ENCODE measurements at regions not wholly inside any gene's neighbourhood (a gene's known extent, or its start where the extent isn't known, plus 50 kb on each side); places are given as distances from the start of the nearest gene placed in this dataset.

DNA sequence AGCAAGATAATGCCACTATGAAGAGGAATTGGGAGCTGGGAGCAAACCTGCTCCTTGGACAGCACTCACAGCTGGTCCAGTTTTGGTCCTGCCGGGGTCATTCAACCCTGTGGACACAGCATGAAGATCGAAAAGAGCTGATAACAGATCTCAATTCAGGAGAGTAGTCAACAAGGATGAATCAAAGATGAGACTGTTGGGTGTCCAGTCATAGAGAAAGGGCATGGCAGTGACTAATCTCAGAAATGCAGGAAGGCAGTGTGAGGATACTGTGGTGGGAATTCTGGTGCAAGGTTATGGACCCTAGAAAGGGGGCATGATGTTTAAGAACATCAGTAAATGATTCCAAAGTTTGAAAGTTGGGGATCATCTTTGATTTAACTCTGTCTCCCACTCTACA is 261.4 kb upstream of the ZP4 start:
- ATAC-seq (no peak), DNase-seq (ENCODE audit: low spot score) (no peak), FAIRE-seq (no peak)
- 0% methylated on average over 2 of the region's 2 CpGs for WGBS (ENCODE audit: low lambda C conversion rate)
- no peak overlapping the region for H2AFZ ChIP-seq (ENCODE audit: low read length)
- H3K79me2 ChIP-seq (ENCODE audit: insufficient read depth, low read length), result no peaks in the 10 kb centered on the region
- no peak overlapping the region for H3K9ac ChIP-seq (ENCODE audit: insufficient read depth, low read depth, low read length)
- no peak overlapping the region for H3K4me3 ChIP-seq (replicated peaks in 1 of 3; ENCODE audit: insufficient read depth in 1 of 3, low read depth in 2 of 3, low read length in 3 of 3)
- no peak overlapping the region for H3K4me2 ChIP-seq (ENCODE audit: low read depth, low read length)
- no TSS peak for BruUV-seq (replicated peaks)
- intact Hi-C loops (cut with micrococcal nuclease; ENCODE audit: unreplicated experiment), result no loop called here
- no peaks in the 10 kb centered on the region for H3K27me3 ChIP-seq (ENCODE audit: control insufficient read depth in 1 of 2, insufficient read depth in 2 of 2, low read length in 2 of 2)
- no peaks in the 10 kb centered on the region for H3K36me3 ChIP-seq (replicated peaks in 1 of 2; ENCODE audit: control insufficient read depth in 1 of 2, insufficient read depth in 2 of 2, low read length in 2 of 2)
- peaks cover 83% of the 10 kb centered on the region for H3K9me3 ChIP-seq (ENCODE audit: low read length)
- H3K4me1 ChIP-seq (ENCODE audit: insufficient read depth, low read length), result no peaks in the 10 kb centered on the region
- ChIA-PET POLR2A (no interaction called here), CTCF (ENCODE audit: low intra/inter-chr PET ratio, low total read pairs) (no interaction called here)
- no peak overlapping the region for H3K27ac ChIP-seq (ENCODE audit: extremely low read length, insufficient read depth, low read length)
- H4K20me1 ChIP-seq (ENCODE audit: insufficient read depth, low read length), result no peaks in the 10 kb centered on the region
- in situ Hi-C loops (cut with HindIII; ENCODE audit: extremely low pct_ligation_motif_present, low pct_unique_long_range_greater_than_20kb), result no loop called here
- TF ChIP-seq, protein P1, sequence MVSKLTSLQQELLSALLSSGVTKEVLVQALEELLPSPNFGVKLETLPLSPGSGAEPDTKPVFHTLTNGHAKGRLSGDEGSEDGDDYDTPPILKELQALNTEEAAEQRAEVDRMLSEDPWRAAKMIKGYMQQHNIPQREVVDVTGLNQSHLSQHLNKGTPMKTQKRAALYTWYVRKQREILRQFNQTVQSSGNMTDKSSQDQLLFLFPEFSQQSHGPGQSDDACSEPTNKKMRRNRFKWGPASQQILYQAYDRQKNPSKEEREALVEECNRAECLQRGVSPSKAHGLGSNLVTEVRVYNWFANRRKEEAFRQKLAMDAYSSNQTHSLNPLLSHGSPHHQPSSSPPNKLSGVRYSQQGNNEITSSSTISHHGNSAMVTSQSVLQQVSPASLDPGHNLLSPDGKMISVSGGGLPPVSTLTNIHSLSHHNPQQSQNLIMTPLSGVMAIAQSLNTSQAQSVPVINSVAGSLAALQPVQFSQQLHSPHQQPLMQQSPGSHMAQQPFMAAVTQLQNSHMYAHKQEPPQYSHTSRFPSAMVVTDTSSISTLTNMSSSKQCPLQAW (CRISPR knock-in tag; IDR thresholded peaks at IDR 0.05), result no peak
- TF ChIP-seq HNRNPLL (IDR thresholded peaks at IDR 0.05; ENCODE audit: low read depth, low read length, poor library complexity, severe bottlenecking), result no peak

DNA sequence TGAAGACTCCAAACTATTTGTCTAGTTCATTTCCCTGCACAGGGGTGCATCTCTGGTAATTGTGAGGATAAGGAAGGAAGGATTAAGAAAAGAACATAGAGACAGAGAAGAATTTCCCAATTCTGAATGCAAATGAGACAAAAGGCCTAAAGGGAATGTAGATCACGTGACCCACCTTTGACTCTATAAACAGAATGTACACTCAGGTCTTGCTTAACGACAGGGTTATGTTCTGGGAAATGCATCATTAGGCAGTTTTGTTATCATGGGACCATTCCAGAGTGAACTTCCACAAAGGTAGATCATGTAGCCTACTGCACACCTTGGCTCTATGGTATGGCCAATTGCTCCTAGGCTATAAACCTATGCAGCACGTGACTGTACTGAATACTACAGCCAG is 252.3 kb upstream of the ZP4 start:
- Histone ChIP-seq H2AFZ (ENCODE audit: low read length) (no peak overlapping the region), H4K20me1 (ENCODE audit: insufficient read depth, low read length) (no peaks in the 10 kb centered on the region), H3K9me3 (ENCODE audit: low read length) (peaks cover 94% of the 10 kb centered on the region), H3K4me1 (ENCODE audit: insufficient read depth, low read length) (no peaks in the 10 kb centered on the region), H3K4me2 (ENCODE audit: low read depth, low read length) (no peak overlapping the region), H3K27ac (ENCODE audit: extremely low read length, insufficient read depth, low read length) (no peak overlapping the region), H3K27me3 (ENCODE audit: control insufficient read depth in 1 of 2, insufficient read depth in 2 of 2, low read length in 2 of 2) (no peaks in the 10 kb centered on the region), H3K36me3 (replicated peaks in 1 of 2; ENCODE audit: control insufficient read depth in 1 of 2, insufficient read depth in 2 of 2, low read length in 2 of 2) (no peaks in the 10 kb centered on the region), H3K9ac (ENCODE audit: insufficient read depth, low read depth, low read length) (no peak overlapping the region), H3K79me2 (ENCODE audit: insufficient read depth, low read length) (no peaks in the 10 kb centered on the region), H3K4me3 (replicated peaks in 1 of 3; ENCODE audit: insufficient read depth in 1 of 3, low read depth in 2 of 3, low read length in 3 of 3) (no peak overlapping the region)
- WGBS (ENCODE audit: low lambda C conversion rate), result 3% methylated on average over 3 of the region's 3 CpGs
- no peak for TF ChIP-seq PTBP1 (IDR thresholded peaks at IDR 0.05; ENCODE audit: low read depth, low read length, poor library complexity, severe bottlenecking)
- TF ChIP-seq, protein P2, sequence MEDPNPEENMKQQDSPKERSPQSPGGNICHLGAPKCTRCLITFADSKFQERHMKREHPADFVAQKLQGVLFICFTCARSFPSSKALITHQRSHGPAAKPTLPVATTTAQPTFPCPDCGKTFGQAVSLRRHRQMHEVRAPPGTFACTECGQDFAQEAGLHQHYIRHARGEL (CRISPR knock-in tag; IDR thresholded peaks at IDR 0.05), result no peak
- TF ChIP-seq, protein P3, sequence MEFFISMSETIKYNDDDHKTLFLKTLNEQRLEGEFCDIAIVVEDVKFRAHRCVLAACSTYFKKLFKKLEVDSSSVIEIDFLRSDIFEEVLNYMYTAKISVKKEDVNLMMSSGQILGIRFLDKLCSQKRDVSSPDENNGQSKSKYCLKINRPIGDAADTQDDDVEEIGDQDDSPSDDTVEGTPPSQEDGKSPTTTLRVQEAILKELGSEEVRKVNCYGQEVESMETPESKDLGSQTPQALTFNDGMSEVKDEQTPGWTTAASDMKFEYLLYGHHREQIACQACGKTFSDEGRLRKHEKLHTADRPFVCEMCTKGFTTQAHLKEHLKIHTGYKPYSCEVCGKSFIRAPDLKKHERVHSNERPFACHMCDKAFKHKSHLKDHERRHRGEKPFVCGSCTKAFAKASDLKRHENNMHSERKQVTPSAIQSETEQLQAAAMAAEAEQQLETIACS (CRISPR knock-in tag; IDR thresholded peaks at IDR 0.05), result no peak
- TF ChIP-seq, protein P4, sequence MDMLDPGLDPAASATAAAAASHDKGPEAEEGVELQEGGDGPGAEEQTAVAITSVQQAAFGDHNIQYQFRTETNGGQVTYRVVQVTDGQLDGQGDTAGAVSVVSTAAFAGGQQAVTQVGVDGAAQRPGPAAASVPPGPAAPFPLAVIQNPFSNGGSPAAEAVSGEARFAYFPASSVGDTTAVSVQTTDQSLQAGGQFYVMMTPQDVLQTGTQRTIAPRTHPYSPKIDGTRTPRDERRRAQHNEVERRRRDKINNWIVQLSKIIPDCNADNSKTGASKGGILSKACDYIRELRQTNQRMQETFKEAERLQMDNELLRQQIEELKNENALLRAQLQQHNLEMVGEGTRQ (IDR thresholded peaks at IDR 0.05; ENCODE audit: low read depth, low read length), result peak; percentile 59
- TF ChIP-seq, protein P4 (CRISPR knock-in tag; IDR thresholded peaks at IDR 0.05; ENCODE audit: borderline replicate concordance), result no peak
- TF ChIP-seq, protein P5, sequence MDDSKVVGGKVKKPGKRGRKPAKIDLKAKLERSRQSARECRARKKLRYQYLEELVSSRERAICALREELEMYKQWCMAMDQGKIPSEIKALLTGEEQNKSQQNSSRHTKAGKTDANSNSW (CRISPR knock-in tag; IDR thresholded peaks at IDR 0.05; ENCODE audit: borderline replicate concordance), result no peak
- no peak for TF ChIP-seq ZKSCAN1 (IDR thresholded peaks at IDR 0.05; ENCODE audit: low read length)
- TF ChIP-seq ZNF10 (CRISPR knock-in tag; IDR thresholded peaks at IDR 0.05; ENCODE audit: borderline replicate concordance, low read depth), result no peak
- peak; percentile 78; the same call in 1 of the 2 replicates for TF ChIP-seq RAD51 (IDR thresholded peaks at IDR 0.05; ENCODE audit: borderline replicate concordance)
- in situ Hi-C loops (cut with HindIII; ENCODE audit: extremely low pct_ligation_motif_present, low pct_unique_long_range_greater_than_20kb), result no loop called here
- intact Hi-C loops (cut with micrococcal nuclease; ENCODE audit: unreplicated experiment), result no loop called here
- DNase-seq (ENCODE audit: low spot score) (no peak), FAIRE-seq (no peak), ATAC-seq (no peak)
- BruUV-seq (replicated peaks), result no TSS peak
- ChIA-PET CTCF (ENCODE audit: low intra/inter-chr PET ratio, low total read pairs) (no interaction called here), POLR2A (no interaction called here)
